ENCODE measurements at regions not wholly inside any gene's neighbourhood (a gene's known extent, or its start where the extent isn't known, plus 50 kb on each side); places are given as distances from the start of the nearest gene placed in this dataset.
"Not testable (repeated sequence)": the region's sequence is repeated elsewhere in the genome, so short reads cannot be mapped to it uniquely, and the experiment has no call there.

- no peak for DNase-seq (ENCODE audit: low read depth)
Measured at GRCh38 chr6:33895296-33895695, 91.5 kb upstream of the MLN start.

DNA sequence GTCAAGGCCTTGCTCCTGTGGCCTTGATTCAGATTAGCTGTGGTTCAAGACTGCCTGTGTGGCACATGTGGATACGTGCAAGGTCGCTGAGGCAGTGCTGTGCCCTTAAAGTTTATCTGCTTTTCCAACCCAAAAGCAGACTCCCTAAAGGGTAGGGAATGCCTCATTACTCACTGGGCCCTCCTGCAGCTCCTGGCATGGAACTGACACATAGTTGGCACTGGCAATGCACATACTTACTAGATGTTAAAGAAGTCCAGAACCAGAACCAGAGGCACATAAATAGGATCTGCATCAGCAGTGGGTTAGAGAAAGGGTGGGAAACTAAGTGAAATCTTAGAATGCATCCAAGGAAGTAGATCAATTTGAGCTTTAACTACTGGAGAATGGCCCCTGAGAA lies 90.6 kb upstream of the MLN start:
- DNase-seq (ENCODE audit: low read depth), result no peak

GRCh38 chr6:33892581-33893346 lies 89.0 kb upstream of the MLN start:
- no peak for DNase-seq (ENCODE audit: low read depth)

DNA sequence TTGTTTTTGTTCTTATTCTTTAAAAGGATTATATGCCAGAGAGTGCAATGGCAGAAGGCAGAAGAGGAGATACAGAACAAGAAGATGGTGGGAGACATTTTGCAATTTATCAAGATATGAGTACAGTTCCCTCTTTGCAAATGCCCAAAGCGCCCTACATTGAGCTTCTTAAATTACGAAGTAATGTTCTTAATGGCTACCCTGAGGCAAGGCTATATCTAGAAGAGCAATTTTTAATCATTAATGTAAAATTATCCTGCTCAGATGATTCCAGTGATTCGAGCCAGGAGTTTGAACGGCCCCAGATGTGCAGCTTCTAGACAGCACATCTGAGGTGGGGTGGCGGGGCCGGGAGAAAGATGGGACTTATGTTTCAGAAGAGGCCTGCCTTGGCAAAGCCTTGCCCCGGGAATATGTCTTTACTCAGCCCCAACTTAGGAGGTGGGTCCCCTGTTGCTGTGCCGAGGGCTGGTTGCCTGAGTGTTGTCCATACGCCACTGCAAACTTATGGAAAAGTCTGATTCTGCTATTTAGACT lies 84.9 kb upstream of the MLN start:
- no peak for DNase-seq (ENCODE audit: low read depth)

- no peak for DNase-seq (ENCODE audit: low read depth)
Measured at GRCh38 chr6:33888183-33888582, 84.4 kb upstream of the MLN start.

- DNase-seq (ENCODE audit: low read depth), result no peak
Measured at GRCh38 chr6:33886673-33887144, 82.9 kb upstream of the MLN start.

GRCh38 chr6:33885132-33886057 lies 81.6 kb upstream of the MLN start:
- no peak for DNase-seq (ENCODE audit: low read depth)

DNA sequence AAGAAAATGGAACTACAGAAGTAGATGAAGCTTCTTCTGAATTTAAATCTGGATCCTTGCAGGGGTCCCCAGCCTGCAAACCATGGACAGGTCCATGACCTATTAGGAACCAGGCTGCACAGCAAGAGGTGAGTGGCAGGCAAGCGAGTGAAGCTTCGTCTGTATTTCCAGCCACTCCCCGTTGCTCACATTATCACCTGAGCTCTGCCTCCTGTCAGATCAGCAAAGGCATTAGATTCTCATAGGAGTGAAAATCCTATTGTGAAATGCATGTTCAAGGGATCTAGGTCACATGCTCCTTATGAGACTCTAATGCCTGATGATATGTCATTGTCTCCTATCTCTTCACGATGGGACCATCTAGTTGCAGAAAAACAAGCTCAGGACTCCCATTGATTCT lies 79.8 kb upstream of the MLN start:
- not testable (repeated sequence) for DNase-seq (ENCODE audit: low read depth)

GRCh38 chr6:33882154-33882553 lies 78.4 kb upstream of the MLN start:
- DNase-seq (ENCODE audit: low read depth), result no peak

DNA sequence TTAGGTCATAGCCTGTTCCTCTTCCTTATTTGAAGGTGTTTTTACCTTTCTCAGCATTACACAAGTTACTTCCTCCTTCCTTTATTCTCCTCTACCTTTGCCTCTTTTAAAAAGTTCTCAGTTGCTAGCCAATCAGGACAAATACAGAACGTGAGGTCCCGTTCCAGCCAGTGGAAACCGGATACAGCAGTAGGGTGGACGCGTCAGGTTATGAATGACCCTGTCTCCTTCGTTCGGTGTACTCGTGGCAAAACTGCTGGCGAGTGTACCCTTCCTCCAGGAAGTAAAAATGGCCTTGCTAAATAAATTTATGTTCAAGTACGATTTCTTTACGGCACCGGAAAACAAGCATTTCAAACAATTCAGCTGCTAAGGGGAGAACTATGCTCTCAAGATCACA lies 77.0 kb upstream of the MLN start:
- DNase-seq (ENCODE audit: low read depth), result no peak

GRCh38 chr6:33880104-33880678 lies 76.4 kb upstream of the MLN start:
- DNase-seq (ENCODE audit: low read depth), result no peak

GRCh38 chr6:33878562-33878961 lies 74.8 kb upstream of the MLN start:
- no peak for DNase-seq (ENCODE audit: low read depth)

DNA sequence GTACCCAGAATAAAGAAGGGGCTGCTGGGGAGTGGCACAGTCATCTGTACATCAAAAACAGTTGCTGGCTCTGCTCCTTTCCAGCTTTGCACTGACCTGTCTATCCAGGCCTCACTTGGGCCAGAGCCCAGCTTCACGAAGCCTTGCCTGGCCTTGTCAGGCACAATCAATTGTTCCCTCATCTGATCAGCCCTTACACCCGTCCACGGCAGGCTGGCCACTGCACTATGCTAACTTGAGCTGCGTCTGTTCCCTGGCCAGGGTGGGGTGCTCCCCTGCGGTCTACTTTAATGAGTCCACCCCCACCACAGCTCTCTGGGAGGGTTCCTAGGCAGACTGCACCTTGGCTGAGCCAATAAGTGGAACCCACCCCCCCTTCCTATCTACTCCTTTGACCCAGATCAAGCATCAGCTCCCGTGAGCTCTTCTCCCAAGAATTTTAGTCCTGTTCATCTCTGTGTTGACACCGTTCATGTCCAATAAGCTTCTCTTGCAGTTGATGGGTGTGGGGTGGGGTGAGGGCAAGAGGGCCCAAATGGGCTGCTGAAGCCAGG lies 74.3 kb upstream of the MLN start:
- no peak for DNase-seq (ENCODE audit: low read depth)

DNA sequence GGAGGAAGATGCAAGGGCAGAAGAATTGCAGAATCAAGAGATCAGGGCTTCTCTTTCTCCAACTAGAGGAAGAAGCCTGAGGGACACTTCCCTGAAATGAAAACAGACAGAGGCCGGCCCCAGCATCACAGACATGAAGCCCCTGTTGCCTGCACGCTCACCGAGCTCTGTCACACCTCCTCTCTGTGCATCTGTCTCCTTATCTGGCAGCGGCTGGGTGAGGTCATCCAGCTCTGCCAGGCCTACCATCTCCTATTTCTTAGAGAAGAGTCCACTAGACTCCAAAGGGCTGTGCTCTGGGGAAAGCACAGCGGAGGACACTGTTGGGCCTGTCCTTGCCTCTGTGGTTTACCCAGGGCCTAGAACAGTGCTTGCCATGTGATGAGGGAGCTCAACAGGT lies 71.9 kb upstream of the MLN start:
- no peak for DNase-seq (ENCODE audit: low read depth)

DNA sequence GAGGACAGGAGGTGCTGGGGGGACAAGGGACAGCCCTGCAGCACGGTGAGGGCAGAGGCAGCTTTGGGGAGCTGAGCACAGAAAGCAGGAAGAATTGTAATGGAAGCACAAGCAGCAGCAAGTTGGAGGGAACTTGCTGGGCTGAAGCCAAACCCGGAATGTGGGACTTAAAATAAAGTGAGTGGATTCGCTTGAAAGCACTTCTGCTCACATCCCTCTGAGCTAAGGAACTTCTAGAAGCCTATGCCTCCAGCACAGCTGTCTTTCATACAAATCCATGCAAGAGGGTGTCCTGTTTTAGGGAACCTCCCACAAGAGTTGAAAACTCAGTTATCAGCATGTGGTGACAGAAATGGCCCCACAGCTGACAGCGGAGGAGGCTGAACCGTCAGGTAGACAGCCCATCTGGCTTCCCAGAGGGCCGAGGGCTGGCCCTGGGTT lies 71.4 kb upstream of the MLN start:
- DNase-seq (ENCODE audit: low read depth), result no peak

DNA sequence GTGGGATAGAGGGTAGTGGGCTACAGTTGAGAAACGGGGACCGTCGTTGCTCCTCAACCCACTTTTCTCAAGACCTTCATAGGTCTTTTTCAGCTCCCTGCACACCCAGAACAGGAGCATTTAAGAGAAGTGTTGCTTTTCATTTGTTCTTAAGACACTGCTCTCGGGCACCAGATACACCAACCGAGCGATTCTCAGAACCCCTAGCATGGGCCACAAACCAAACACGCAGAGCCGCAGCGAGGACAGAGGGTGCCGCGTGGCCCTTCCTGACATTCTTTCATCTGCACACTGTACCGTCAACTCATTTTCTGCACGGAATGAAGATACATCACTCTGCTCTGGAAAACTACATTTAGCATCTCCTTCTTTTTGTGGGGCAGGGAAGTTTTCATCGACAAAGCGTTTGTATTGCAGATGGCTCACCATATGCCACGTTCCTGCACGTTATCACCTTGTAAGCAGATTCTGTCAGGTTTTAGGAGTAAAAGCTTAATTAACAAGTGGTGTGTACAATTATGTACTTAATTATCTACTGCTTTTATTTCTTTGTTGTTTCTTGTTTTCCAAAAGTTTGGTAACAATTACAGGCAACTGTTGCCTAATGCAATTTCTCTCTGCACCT lies 70.4 kb upstream of the MLN start:
- no peak for DNase-seq (ENCODE audit: low read depth)

DNA sequence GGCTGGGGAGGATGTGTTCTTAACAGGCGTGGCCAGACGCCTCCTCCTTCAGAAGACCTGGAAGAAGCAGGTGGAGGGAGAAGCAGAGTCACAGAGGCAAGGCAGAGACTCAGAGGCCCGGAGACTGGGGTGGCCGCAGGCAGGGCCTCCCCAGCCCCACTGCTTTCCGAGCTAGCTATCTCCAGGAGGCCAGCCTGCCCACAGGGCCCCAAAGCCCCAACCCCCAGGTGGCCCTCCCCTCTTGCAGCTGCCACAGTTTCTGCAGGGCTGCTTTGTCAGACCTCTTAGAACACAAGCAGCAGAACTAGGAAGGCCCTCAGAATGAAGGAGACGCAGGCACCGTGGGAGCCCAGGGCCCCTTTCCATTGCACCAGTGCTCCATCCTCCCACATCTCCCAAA lies 69.0 kb upstream of the MLN start:
- DNase-seq (ENCODE audit: low read depth), result no peak

DNA sequence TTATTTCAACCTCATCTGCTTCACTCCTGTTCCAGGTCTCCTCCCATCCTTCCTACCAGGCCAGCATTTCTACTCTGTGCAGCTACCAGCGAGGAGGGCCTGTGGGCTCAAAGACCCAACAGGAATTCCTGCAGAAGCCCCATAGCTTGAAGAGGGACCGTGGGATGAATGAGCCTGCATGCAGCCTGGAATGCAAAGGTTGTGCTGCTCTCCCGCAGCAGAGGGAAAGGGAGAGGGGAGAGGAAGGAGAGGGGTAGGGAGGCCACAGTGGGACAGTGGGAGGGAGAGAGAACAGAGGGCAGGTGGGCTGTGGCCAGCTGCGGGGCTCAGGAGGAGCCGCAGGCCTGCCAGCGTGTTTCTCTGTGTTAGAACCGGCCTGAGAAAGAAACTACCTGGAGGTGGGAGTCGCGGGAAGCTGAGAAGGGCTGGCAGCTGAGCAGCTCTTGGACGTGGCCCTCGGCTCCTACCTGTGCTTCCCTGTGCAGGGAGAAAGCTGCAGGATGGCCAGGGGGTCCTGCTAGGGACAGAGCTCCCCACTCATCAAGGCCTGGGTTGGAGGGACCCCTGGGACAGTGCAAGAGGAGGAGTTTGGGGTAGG lies 66.1 kb upstream of the MLN start:
- DNase-seq (ENCODE audit: low read depth), result no peak

DNA sequence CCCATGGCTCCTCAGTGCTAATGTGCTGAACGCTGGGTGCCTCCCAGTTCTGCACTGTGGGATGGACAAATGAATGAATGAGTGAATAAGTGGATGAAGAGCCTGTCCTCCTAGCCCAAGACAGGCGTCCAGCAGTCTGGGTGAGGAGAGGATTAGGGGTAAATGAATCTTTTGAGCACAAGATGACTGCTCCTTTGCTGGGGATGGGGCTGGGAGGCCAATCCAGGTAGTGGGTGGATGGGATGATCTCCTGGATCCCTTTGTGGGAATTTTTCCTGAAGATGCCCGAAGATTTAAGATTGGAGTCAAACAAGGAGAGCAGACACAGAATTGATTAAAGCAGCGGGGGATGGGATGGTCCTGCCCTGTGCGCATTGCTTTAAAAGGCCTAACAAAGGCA lies 65.3 kb upstream of the MLN start:
- DNase-seq (ENCODE audit: low read depth), result no peak

DNA sequence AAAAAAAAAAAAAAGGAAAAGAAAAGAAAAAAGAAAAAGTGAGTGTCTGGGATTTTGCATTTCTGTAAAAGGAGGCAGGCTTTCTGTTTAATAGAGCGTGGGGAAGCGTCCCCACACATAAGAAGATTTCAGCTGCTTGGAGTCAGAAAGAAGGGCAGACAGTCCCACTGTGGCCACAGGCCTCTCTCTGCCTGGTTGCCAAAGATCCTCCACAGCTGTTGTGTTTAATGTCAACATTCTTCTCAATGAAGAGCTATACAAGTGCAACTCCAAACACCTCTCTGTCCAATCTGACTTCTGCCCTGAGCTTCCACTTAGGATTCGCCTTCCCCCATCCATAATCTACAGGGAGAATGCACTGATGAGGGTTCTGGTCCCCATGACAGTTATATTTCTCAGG lies 64.3 kb upstream of the MLN start:
- no peak for DNase-seq (ENCODE audit: low read depth)

DNA sequence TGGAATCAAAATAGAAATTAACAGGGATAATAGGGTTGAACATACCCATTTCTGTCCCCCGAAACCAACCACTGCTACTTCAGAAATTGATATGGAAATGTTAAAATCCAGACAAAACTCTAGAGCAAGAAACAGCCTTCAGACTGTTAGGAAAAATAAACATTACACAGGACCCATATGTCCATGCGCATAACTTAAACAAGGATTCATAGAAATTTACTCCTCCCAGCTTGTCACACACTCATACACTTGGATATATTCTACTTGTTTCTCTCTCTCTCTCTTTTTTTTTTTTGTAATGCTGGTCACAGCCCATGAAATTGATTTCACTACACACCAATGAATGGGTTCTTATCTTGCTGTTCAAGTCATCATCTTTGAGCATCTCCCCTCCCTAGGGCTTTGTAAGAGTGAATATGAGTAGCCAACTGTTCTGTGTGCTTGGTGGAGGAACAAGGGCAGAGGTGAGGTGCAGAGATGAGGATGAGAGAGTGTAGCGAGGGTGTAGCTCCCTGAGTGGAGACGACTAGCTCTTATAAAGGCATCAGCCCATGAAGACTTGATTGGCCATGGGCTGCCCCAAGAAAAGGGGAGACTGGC lies 61.8 kb upstream of the MLN start:
- DNase-seq (ENCODE audit: low read depth), result no peak
